ENCODE measurements at regions not wholly inside any gene's neighbourhood (a gene's known extent, or its start where the extent isn't known, plus 50 kb on each side); places are given as distances from the start of the nearest gene placed in this dataset.

- TF ChIP-seq, protein P1, sequence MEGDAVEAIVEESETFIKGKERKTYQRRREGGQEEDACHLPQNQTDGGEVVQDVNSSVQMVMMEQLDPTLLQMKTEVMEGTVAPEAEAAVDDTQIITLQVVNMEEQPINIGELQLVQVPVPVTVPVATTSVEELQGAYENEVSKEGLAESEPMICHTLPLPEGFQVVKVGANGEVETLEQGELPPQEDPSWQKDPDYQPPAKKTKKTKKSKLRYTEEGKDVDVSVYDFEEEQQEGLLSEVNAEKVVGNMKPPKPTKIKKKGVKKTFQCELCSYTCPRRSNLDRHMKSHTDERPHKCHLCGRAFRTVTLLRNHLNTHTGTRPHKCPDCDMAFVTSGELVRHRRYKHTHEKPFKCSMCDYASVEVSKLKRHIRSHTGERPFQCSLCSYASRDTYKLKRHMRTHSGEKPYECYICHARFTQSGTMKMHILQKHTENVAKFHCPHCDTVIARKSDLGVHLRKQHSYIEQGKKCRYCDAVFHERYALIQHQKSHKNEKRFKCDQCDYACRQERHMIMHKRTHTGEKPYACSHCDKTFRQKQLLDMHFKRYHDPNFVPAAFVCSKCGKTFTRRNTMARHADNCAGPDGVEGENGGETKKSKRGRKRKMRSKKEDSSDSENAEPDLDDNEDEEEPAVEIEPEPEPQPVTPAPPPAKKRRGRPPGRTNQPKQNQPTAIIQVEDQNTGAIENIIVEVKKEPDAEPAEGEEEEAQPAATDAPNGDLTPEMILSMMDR (conservative IDR thresholded peaks at IDR 0.05; ENCODE audit: low read depth, low read length), result no peak
- no peak for DNase-seq (ENCODE audit: low read depth)
- no peak overlapping the region for H3K4me3 ChIP-seq (ENCODE audit: low read depth, low read length)
These were observed 218.1 kb downstream of the SLITRK5 start for GRCh38 chr13:87889254-87889653.

- no peak overlapping the region for H3K4me3 ChIP-seq (ENCODE audit: low read depth, low read length)
- no peak for DNase-seq (ENCODE audit: low read depth)
- TF ChIP-seq, protein P1 (conservative IDR thresholded peaks at IDR 0.05; ENCODE audit: low read depth, low read length), result no peak
These were observed 222.0 kb downstream of the SLITRK5 start for GRCh38 chr13:87893186-87893585.

GRCh38 chr13:87894059-87894458 is 222.9 kb downstream of the SLITRK5 start:
- no peak overlapping the region for H3K4me3 ChIP-seq (ENCODE audit: low read depth, low read length)
- DNase-seq (ENCODE audit: low read depth), result no peak
- TF ChIP-seq, protein P1 (conservative IDR thresholded peaks at IDR 0.05; ENCODE audit: low read depth, low read length), result no peak

DNA sequence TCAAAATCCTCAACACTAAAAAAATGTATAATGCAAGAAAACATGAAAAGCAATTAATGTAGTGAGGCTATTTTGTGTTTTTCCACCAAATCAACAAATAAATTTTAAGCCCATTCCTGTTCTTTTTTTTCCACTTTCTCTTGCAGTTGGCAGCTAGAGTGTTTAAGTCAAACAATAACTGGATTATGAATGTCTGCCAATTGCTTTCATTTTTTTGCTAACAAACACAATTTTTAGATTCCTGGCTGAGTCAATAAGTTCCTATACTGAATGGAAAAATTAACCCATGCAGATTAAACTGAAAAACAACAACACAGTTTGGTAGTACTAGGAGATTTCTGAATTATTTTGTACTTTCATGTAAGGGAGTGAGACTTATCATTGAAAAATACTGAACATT is 232.4 kb downstream of the SLITRK5 start:
- TF ChIP-seq, protein P1 (conservative IDR thresholded peaks at IDR 0.05; ENCODE audit: low read depth, low read length), result no peak
- H3K4me3 ChIP-seq (ENCODE audit: low read depth, low read length), result no peak overlapping the region
- DNase-seq (ENCODE audit: low read depth), result no peak

DNA sequence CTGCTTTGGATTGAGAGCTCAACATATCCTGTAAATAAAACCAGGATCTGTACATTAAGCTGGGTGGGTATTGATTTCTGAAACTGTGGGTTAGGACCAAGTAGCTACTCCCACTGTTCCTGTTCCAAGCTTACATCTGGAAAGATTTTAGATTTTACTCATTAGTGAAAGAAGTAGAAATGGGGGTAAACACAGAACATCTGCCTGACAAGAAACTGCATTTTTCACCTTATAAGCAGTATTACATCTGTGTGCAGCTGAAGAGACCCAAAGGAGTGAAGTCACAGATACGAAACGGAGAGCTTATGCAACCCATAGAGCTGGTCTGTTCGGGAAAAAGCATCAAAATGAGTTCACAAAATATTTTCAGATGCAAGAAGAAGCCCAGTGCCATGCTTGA is 235.2 kb downstream of the SLITRK5 start:
- DNase-seq (ENCODE audit: low read depth), result no peak
- H3K4me3 ChIP-seq (ENCODE audit: low read depth, low read length), result no peak overlapping the region
- TF ChIP-seq, protein P1 (conservative IDR thresholded peaks at IDR 0.05; ENCODE audit: low read depth, low read length), result no peak

- H3K4me3 ChIP-seq (ENCODE audit: low read depth, low read length), result no peak overlapping the region
- no peak for DNase-seq (ENCODE audit: low read depth)
- TF ChIP-seq, protein P1 (conservative IDR thresholded peaks at IDR 0.05; ENCODE audit: low read depth, low read length), result no peak
These were observed 236.0 kb downstream of the SLITRK5 start for GRCh38 chr13:87907202-87907601.

GRCh38 chr13:87919956-87920355 is 248.8 kb downstream of the SLITRK5 start:
- no peak overlapping the region for H3K4me3 ChIP-seq (ENCODE audit: low read depth, low read length)
- DNase-seq (ENCODE audit: low read depth), result no peak
- TF ChIP-seq, protein P1 (conservative IDR thresholded peaks at IDR 0.05; ENCODE audit: low read depth, low read length), result no peak

Measured in epithelial cell of proximal tubule (primary cell).